ENCODE measurements at regions not wholly inside any gene's neighbourhood (a gene's known extent, or its start where the extent isn't known, plus 50 kb on each side); places are given as distances from the start of the nearest gene placed in this dataset.
"Not testable (repeated sequence)": the region's sequence is repeated elsewhere in the genome, so short reads cannot be mapped to it uniquely, and the experiment has no call there.

DNA sequence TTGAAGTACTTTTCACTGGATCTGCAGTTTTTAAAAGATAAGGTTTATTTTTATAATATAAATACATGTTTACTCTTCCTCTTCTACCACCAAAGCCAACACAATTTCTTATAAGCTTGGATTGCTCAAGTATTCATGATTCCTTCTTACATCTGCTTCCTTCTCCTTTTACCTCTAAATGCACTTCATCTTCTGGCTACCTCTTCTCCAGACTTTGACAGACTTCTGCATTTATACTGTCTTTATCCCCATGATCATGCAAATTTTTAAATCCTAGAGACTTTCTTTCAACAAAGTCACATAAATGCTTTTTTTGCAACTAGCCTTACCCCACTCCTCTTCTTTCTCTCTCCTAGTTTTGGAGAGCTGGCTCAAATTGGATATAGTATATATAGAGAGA is 142.9 kb downstream of the TFAP2B start:
- no peak for DNase-seq (ENCODE audit: low read depth in 2 of 2)

GRCh38 chr6:50962213-50962759 is 143.6 kb downstream of the TFAP2B start:
- DNase-seq (ENCODE audit: low read depth in 2 of 2): no peak

GRCh38 chr6:50963952-50964351 is 145.3 kb downstream of the TFAP2B start:
- no peak for DNase-seq (ENCODE audit: low read depth in 2 of 2)

DNA sequence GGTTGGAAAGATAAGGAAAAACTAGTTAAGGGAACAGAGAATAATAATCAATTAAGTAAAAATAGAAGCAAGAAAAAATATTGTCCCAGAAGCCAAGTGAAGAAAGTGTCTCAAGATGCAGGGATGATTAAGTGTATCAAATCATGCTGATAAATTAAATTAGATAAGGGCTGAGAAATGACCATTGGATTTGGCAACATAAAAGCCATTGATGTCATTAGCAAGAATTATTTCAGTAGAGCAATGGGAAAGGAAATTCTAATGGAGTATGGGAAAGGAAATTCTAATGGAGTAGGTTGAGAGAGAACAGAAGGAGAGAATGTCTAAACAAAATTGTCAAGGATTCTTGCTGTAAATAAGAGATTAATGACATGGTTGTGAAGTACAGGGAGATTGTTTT is 146.8 kb downstream of the TFAP2B start:
- no peak for DNase-seq (ENCODE audit: low read depth in 2 of 2)

DNA sequence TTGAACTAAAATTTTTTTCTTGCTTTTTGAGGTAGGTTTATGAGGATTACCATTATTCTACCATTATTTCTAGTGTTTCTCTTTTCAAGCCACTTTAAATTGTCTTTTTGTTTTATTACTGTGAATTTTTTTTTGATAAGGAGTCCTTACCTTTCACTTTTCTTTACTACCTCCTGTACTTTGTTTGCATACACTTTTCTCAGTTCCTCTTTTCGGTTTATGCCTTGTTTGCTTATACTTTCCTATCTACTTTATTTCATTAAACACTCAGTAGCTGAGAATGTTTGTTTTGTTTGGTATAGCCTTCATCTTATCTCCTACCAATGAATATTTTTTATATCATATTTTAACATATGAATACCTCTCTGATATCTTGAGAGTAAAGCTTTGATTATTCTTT is 147.9 kb downstream of the TFAP2B start:
- no peak for DNase-seq (ENCODE audit: low read depth in 2 of 2)

- DNase-seq (ENCODE audit: low read depth in 2 of 2): no peak
Observed at GRCh38 chr6:50966986-50967385, 148.3 kb downstream of the TFAP2B start.

GRCh38 chr6:50968246-50968645 is 149.6 kb downstream of the TFAP2B start:
- not testable (repeated sequence) for DNase-seq (ENCODE audit: low read depth in 2 of 2)

- DNase-seq (ENCODE audit: low read depth in 2 of 2): no peak
Observed at GRCh38 chr6:50970908-50971307, 152.2 kb downstream of the TFAP2B start.

DNA sequence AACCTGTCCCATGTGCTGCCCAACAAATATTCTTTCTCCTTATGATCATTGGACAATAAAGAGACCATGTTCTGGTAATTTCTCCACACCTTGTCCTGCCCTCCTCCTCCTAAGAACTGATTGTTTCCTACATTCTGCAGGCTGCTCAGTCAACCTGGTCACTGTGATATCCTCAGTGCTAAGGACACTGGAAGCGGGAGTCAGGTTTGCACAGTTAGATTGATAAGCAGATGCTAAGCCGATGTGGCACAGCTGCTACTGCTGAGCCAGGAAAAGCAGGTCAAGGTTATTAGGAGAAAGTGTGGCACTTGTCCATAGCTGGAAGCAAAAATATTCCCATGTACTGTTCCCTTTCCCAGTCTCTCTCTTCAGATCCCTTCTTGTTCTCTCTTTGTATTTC is 154.8 kb downstream of the TFAP2B start:
- no peak for DNase-seq (ENCODE audit: low read depth in 2 of 2)

GRCh38 chr6:50974319-50974718 is 155.6 kb downstream of the TFAP2B start:
- no peak for DNase-seq (ENCODE audit: low read depth in 2 of 2)

DNA sequence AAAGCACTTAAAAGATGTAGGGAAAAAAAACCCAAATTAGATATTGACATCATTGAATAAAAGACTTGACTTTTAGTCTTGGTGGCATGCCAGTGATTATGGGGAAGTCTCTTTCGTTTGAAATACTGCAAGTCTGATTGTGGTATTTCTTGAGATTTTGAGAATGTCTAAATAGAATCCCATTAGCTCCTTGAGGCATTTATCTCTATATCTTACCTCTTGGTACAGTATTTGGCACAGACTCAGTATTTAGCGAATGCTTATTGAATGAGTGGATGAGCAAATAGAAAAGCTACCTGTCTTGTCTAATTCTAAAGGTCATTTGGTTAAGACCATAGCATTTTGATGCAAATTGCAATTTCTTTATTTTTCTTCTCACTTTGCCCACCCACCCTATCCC is 156.5 kb downstream of the TFAP2B start:
- no peak for DNase-seq (ENCODE audit: low read depth in 2 of 2)

GRCh38 chr6:50976907-50977306 is 158.2 kb downstream of the TFAP2B start:
- no peak for DNase-seq (ENCODE audit: low read depth in 2 of 2)

DNA sequence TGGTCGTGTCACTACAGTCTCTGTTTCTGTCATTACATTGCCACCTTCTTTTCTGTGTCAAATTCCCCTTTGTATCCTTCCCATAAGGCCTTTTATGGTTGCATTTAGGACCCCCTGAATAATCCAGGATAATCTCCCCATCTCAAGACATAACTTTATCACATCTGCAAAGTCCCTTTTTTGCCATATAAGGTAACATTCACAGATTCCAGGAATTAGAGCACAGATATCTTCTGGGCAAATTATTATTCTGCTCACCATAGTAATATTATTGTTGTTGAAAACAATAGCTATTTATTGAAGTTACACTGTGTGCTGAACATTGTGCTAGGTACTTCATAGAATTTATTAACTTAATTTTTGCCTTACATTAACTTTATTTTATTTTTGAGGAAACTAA is 159.1 kb downstream of the TFAP2B start:
- DNase-seq (ENCODE audit: low read depth in 2 of 2): no peak

- DNase-seq (ENCODE audit: low read depth in 2 of 2): no peak
Observed at GRCh38 chr6:50978380-50979170, 159.9 kb downstream of the TFAP2B start.

DNA sequence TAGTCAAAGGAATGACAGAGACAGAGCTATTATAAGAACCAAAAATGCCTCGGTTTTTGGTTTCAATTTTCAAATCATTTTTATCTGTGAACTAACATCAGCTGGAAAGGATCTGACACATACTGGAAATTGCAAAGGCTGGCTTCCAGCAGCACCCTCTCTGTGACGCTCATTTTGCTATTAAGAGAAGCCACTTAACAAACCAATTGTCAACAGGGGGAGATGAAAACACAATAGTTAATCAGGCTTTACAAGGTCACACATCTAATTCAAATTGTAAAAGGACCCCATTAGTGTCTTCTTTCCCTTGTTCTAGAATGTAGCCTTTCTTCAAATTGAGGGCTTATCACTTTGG is 160.5 kb downstream of the TFAP2B start:
- no peak for DNase-seq (ENCODE audit: low read depth in 2 of 2)

GRCh38 chr6:50984135-50984534 is 165.5 kb downstream of the TFAP2B start:
- no peak for DNase-seq (ENCODE audit: low read depth in 2 of 2)

DNA sequence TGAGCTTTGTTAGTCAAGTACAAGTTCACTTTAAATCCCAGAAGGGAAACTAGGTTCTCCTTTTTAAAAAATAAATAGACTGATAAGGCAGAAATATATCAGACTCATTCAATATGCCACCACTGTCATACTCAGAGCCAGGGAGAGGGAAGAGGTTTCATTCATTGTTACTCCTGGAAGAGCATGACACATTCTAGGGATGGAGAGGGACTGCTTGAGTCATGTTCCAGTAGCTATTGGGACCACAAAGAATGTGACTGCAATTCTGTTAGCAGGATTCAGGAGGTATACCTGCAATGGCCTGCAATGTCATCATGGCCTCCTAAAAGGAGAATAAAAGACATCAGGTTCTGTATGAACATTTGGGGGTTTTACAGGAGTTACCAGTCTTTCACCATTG is 167.6 kb downstream of the TFAP2B start:
- DNase-seq (ENCODE audit: low read depth in 2 of 2): no peak

GRCh38 chr6:50989123-50989522 is 170.5 kb downstream of the TFAP2B start:
- no peak for DNase-seq (ENCODE audit: low read depth in 2 of 2)

DNA sequence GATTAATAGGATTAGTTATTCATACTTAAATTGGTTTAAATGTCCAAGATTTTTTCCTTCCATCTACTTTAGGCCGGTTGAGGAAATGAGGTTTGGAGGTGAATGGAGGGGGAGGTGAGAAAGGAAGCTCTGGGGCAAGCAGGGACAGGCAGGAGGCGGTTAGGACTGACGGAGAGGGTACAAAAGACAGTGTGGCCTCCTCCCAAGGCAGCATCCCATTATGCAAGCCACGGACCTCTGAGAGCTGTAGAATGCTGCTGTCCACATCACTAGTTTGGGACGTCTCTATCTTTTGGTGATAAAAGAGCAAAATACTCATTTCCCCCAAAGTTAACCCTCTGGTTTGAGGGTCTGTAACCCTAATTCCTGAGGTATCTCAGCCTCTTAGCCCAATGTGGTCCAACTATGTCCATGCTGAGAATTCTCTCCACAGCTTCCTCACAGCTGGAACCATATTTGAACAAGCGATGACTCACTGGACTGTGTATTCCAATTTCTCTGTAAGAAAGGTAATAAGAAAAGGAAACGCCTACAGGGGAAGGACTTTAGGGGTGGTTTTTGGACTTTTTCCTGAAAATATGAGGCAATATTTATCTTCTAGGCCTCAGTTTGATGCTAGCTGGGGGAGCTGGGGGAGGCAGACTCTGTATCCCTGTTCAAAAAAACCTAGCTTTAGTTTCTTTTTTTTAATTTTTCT is 172.2 kb downstream of the TFAP2B start:
- peak in 1 of 2 experiments; percentile 1 for DNase-seq (ENCODE audit: low read depth in 2 of 2)

- DNase-seq (ENCODE audit: low read depth in 2 of 2): no peak
Observed at GRCh38 chr6:50992232-50992631, 173.6 kb downstream of the TFAP2B start.

DNA sequence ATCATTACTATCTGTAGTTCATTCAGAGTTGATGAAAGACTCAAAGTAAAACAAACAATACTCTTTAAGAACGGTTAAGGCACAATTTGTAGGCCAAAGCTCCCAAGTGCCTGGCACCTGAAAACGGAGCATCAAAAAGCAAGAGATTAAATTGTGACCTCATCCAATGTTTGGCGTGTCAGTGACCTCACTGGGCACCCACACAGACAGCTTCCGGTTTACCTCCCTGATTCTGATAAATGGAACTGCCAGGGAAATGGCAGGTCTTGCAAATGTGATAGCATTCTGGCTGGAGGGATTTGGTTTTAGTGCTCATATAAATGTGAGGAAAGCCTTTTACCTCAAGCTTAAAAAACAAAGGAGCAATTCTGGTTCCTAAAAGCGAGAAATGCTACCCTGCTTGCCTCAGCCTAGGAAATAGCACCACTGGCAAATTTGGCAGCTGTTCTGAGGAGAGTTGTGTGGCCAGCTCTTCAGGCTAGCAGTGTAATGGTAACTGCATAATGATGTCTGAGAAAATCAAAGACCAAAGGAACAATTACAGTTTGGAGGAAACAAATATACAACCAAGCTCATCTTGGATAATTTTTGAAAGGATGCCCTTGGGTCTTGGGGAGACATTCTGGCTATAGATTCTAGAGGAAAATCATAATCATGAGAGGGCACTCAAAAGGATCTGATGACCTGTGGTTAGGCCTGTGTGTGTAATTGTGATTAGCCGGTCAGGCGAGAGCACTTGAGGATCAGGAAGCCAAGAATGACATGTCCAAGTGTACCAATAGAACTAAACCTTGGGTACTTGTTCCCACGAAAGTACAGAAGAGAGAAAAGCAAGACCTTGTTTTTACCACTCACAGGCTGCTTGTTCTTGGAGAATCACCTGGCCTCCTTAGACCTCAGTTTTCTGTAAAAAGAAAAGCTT is 174.3 kb downstream of the TFAP2B start:
- no peak for DNase-seq (ENCODE audit: low read depth in 2 of 2)
